BJ (cell line): ENCODE measurements at regions not wholly inside any gene's neighbourhood (a gene's known extent, or its start where the extent isn't known, plus 50 kb on each side); places are given as distances from the start of the nearest gene placed in this dataset.
"Not testable (repeated sequence)": the region's sequence is repeated elsewhere in the genome, so short reads cannot be mapped to it uniquely, and the experiment has no call there.

Source experiments
- CTCF ChIA-PET: fragments of 350-600 bp; formaldehyde crosslinking; extraction: SDS; loops from one replicate; lab custom pipeline; 2021; ENCODE audit warnings: antibody characterized with exemption, inconsistent platforms; lab: Yijun Ruan, JAX
- POLR2A ChIA-PET: fragments of 300-600 bp; sonication (Branson Sonifier 250); formaldehyde crosslinking; extraction: SDS; loops from one replicate; lab custom pipeline; 2021; ENCODE audit warnings: antibody characterized with exemption; lab: Charles Lee
- DNase-seq: peaks from one replicate; pipeline ENCODE4 v3.0.0-alpha.2; 2011; ENCODE audit warnings: low read depth
- H3K27me3 ChIP-seq: 2 replicates; pipeline ENCODE4 v1.6.0; 2011; ENCODE audit warnings: low read length; ENCODE audit not compliant: control insufficient read depth, insufficient read depth
- H3K36me3 ChIP-seq: 2 replicates; pipeline ENCODE4 v1.5.1; 2011; ENCODE audit warnings: low read length; ENCODE audit not compliant: control insufficient read depth, insufficient read depth
- H3K4me3 ChIP-seq: 2 replicates; pipeline ENCODE4 v1.5.1; 2011; ENCODE audit warnings: low read depth, mild to moderate bottlenecking, control low read depth, low read length
- CTCF ChIP-seq: IDR thresholded peaks from 2 replicates; pipeline ENCODE4 v1.5.1; 2011; ENCODE audit warnings: low read depth, mild to moderate bottlenecking, control low read depth, inconsistent platforms, low read length, moderate library complexity; ENCODE audit not compliant: insufficient read depth

GRCh38 chr7:79604841-79605240 is 151.4 kb upstream of the MAGI2 start:
- ChIA-PET POLR2A (interaction anchor here (0.6 kb wide), 1 partner anchor 62 kb away, joined by 13 read pairs; no protein-coding TSS in a partner anchor), CTCF (no interaction called here)
- no peak for DNase-seq
- Histone ChIP-seq H3K36me3 (no peaks in the 10 kb centered on the region), H3K27me3 (no peaks in the 10 kb centered on the region), H3K4me3 (no peak overlapping the region)
- TF ChIP-seq CTCF: no peak

DNA sequence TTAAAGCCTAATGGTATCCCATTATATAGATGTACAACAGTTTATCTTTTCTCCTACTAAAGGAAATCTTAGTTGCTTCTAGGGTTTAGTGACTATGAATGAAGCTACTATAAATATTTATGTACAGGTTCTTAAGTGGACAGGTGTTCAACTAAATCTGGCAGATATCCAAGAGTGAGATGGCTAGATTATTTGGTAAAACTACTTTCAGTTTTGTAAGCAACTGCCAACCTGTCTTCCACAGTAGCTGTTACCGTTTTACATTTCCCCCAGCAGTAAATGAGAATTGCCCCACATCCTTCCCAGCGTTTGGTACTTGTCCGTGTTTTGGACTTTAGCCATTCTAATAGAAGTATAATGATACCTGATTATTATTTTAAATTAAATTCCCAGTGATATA is 144.9 kb upstream of the MAGI2 start:
- Histone ChIP-seq H3K4me3 (no peak overlapping the region), H3K27me3 (no peaks in the 10 kb centered on the region), H3K36me3 (no peaks in the 10 kb centered on the region)
- no peak for TF ChIP-seq CTCF
- DNase-seq: no peak
- CTCF ChIA-PET: no interaction called here
- POLR2A ChIA-PET: no interaction called here

- H3K36me3 ChIP-seq, POLR2A ChIA-PET, H3K4me3 ChIP-seq, H3K27me3 ChIP-seq, DNase-seq: not testable (repeated sequence)
- CTCF ChIA-PET: interaction anchor here (1.5 kb wide), 1 partner anchor 9 kb away, joined by 3 read pairs; no protein-coding TSS in a partner anchor
Observed at GRCh38 chr7:79594671-79595070, 141.2 kb upstream of the MAGI2 start.

DNA sequence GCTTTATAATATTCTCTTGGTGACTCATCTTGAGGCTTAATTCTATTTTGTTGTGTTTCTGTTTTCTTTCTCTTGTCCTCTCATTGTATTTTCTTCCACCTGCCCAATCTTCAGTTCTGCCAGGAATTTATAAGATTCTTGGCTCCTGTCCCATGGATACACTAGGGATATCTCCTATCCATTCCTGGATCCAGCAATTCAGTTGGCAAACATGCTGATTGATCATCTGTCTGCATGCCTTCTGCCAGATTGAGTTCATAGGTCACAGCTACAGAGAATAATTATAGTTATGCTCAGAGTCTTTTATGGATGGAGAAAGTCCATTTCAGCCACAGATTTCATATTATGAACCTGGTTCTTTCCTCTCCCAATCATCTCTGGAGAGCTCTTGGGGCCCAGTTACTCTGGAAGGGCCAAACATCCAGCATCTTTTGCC is 140.4 kb upstream of the MAGI2 start:
- TF ChIP-seq CTCF: no peak
- no peak for DNase-seq
- ChIA-PET CTCF (interaction anchor here (1.5 kb wide), 1 partner anchor 10 kb away, joined by 3 read pairs; no protein-coding TSS in a partner anchor), POLR2A (no interaction called here)
- Histone ChIP-seq H3K4me3 (no peak overlapping the region), H3K36me3 (no peaks in the 10 kb centered on the region), H3K27me3 (no peaks in the 10 kb centered on the region)

DNA sequence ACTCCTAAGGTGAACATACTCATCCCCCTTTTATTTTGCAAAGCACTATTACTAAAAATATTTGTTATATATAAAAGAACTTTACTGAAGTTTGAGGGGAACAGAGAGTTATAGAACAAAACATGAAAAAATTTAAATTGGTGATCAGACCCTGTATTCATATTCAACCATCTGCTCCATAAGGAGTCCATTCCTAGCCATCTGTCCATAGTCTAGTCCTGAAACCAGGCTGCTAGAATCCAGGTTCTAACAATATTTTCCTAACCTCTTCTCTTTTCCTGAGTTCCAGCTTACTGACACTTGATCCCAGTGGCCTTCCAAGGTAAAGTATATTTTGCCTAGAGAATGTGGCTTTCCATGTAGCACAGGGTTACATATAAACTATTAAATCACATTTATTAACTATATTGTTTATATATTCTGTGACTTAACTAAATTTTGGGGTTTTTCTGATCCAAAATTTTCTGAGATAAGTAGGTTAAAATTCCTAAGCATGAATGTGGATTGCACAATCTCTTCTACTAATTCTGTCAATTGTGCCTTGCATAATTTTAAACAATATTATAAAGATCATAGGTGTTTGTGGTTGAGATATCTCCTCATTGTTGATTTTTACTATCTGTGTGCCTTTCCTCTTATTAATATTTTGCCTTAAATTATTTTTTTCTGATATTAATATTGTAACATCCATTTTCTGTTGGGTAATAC is 137.6 kb upstream of the MAGI2 start:
- H3K36me3 ChIP-seq: no peaks in the 10 kb centered on the region
- no peak overlapping the region for H3K4me3 ChIP-seq
- H3K27me3 ChIP-seq: no peaks in the 10 kb centered on the region
- ChIA-PET POLR2A (no interaction called here), CTCF (no interaction called here)
- DNase-seq: no peak
- TF ChIP-seq CTCF: no peak

DNA sequence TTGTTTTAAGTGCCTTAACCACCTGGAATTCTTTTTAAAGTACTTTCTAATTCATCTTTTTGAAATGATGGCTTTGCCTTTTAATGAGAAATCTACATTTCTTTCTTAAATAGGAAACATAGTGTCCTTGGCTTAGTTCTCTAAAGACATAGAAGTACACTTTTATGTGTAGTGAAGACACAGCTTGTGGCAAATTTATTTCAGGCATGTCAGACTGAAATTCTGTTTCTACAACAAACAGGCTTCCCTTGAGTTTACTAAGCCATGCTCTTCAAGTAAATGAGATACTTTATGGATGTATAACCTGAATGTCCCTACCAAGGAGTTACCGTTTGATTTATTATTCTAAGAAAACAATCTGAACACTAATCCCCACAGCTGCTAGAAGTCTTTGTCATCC is 136.9 kb upstream of the MAGI2 start:
- no peak for DNase-seq
- Histone ChIP-seq H3K27me3 (no peaks in the 10 kb centered on the region), H3K4me3 (no peak overlapping the region), H3K36me3 (no peaks in the 10 kb centered on the region)
- ChIA-PET POLR2A (no interaction called here), CTCF (no interaction called here)
- TF ChIP-seq CTCF: no peak
